Gastrocnemius medialis (tissue), 4 donors: ENCODE measurements at regions not wholly inside any gene's neighbourhood (a gene's known extent, or its start where the extent isn't known, plus 50 kb on each side); places are given as distances from the start of the nearest gene placed in this dataset.

Experiments used
- CTCF ChIP-seq, 5 experiments: fragments of 450-650 bp in 3 of 5; fragments of 200-600 bp in 2 of 5; sonication (generic) in 2 of 5; IDR thresholded peaks in 4 of 5; conservative IDR thresholded peaks in 1 of 5; 1 replicate in 4 of 5; 2 replicates in 1 of 5; pipeline ENCODE4 v1.5.1; 2016 to 2019; ENCODE audit warnings: antibody characterized with exemption in 5 of 5, mild to moderate bottlenecking in 3 of 5, moderate library complexity in 3 of 5
- POLR2A ChIP-seq, 2 donors: fragments of 450-650 bp; IDR thresholded peaks; one replicate each; pipeline ENCODE4 v1.6.1; 2017; ENCODE audit warnings: antibody characterized with exemption in 2 of 2, mild to moderate bottlenecking in 2 of 2, moderate library complexity in 2 of 2

- TF ChIP-seq CTCF (IDR thresholded peaks at IDR 0.05 in 4 of 5, conservative IDR thresholded peaks at IDR 0.05 in 1 of 5): no peak
- TF ChIP-seq POLR2A (IDR thresholded peaks at IDR 0.05): no peak
Measured at GRCh38 chr5:4028384-4028783, 432.8 kb downstream of the IRX1 start.
